ENCODE measurements at regions not wholly inside any gene's neighbourhood (a gene's known extent, or its start where the extent isn't known, plus 50 kb on each side); places are given as distances from the start of the nearest gene placed in this dataset.

DNA sequence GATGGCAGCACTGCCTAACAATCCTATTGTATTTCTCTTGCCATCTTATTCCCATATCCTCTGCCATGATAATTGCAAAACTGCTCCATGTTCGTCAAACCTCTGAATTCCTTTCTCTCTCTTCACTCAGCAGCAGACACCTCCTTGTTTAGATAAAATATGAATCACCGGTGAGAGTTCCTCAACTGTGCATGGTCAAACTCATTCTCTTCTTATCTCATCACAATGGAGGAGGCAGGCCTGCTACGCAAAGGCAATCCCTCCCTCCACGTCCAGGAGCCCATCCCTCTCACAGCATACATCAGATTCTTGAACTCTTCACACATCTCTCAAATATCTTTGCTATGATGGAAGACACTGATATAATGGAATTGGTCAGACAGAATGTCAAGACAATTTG, 90.1 kb upstream of the DAAM1 start:
- H3K27ac ChIP-seq (ENCODE audit: low read depth in 2 of 2, low read length in 1 of 2) = peak overlapping the region in 1 of 2 experiments; percentile 77; a peak in 2 of 4 replicates
- H3K4me2 ChIP-seq = no peak overlapping the region
- H4K20me1 ChIP-seq (ENCODE audit: insufficient read depth) = no peaks in the 10 kb centered on the region
- no peaks in the 10 kb centered on the region for H3K9me2 ChIP-seq
- peaks cover 12% of the 10 kb centered on the region for H3F3A ChIP-seq (replicated peaks; ENCODE audit: insufficient read depth)
- no peaks in the 10 kb centered on the region for H3K27me3 ChIP-seq (ENCODE audit: insufficient read depth)
- peaks cover 9 to 15% of the 10 kb centered on the region in 2 experiments; a peak in 3 of 4 replicates for H3K4me1 ChIP-seq (ENCODE audit: control insufficient read depth in 1 of 2, insufficient read depth in 2 of 2, low read depth in 1 of 2, low read length in 1 of 2)
- peak in 1 of 2 experiments; percentile 56; a peak in 1 of 4 replicates for TF ChIP-seq EP300 (IDR thresholded peaks at IDR 0.05; ENCODE audit: borderline replicate concordance in 1 of 2, low read depth in 1 of 2, low read length in 1 of 2)
- TF ChIP-seq RFX5 (IDR thresholded peaks at IDR 0.05; ENCODE audit: low read length) = no peak
- no peak for TF ChIP-seq GATA2 (CRISPR knock-in tag; IDR thresholded peaks at IDR 0.05)
- peak; percentile 73 for TF ChIP-seq TCF12 (IDR thresholded peaks at IDR 0.05)
- TF ChIP-seq, protein P1, sequence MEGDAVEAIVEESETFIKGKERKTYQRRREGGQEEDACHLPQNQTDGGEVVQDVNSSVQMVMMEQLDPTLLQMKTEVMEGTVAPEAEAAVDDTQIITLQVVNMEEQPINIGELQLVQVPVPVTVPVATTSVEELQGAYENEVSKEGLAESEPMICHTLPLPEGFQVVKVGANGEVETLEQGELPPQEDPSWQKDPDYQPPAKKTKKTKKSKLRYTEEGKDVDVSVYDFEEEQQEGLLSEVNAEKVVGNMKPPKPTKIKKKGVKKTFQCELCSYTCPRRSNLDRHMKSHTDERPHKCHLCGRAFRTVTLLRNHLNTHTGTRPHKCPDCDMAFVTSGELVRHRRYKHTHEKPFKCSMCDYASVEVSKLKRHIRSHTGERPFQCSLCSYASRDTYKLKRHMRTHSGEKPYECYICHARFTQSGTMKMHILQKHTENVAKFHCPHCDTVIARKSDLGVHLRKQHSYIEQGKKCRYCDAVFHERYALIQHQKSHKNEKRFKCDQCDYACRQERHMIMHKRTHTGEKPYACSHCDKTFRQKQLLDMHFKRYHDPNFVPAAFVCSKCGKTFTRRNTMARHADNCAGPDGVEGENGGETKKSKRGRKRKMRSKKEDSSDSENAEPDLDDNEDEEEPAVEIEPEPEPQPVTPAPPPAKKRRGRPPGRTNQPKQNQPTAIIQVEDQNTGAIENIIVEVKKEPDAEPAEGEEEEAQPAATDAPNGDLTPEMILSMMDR (IDR thresholded peaks at IDR 0.05) = no peak
- no peak for TF ChIP-seq MXI1 (IDR thresholded peaks at IDR 0.05; ENCODE audit: low read depth, low read length)
- TF ChIP-seq SIN3A (IDR thresholded peaks at IDR 0.05; ENCODE audit: borderline replicate concordance, low read depth, low read length) = no peak
- peak; percentile 65 for TF ChIP-seq FOSL2 (IDR thresholded peaks at IDR 0.05; ENCODE audit: borderline replicate concordance, low read depth)
- no peak for TF ChIP-seq POLR2AphosphoS5 (IDR thresholded peaks at IDR 0.05; ENCODE audit: low read depth, low read length)
- TF ChIP-seq JUND (IDR thresholded peaks at IDR 0.05) = peak; percentile 56
- 0 out of 2 replicates have a peak, but pooled peaks have one; percentile 48 for TF ChIP-seq TEAD4 (IDR thresholded peaks at IDR 0.05; ENCODE audit: borderline replicate concordance, insufficient read depth)
- TF ChIP-seq FOXM1 (IDR thresholded peaks at IDR 0.05; ENCODE audit: low read depth) = no peak
- no peak for TF ChIP-seq NRF1 (IDR thresholded peaks at IDR 0.05; ENCODE audit: low read depth, low read length)
- no peak for TF ChIP-seq MEF2A (IDR thresholded peaks at IDR 0.05; ENCODE audit: borderline replicate concordance, low read depth)
- TF ChIP-seq GABPA (IDR thresholded peaks at IDR 0.05; ENCODE audit: low read depth) = no peak
- TF ChIP-seq, protein P2, sequence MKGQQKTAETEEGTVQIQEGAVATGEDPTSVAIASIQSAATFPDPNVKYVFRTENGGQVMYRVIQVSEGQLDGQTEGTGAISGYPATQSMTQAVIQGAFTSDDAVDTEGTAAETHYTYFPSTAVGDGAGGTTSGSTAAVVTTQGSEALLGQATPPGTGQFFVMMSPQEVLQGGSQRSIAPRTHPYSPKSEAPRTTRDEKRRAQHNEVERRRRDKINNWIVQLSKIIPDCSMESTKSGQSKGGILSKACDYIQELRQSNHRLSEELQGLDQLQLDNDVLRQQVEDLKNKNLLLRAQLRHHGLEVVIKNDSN (IDR thresholded peaks at IDR 0.05; ENCODE audit: borderline replicate concordance, low read depth) = no peak
- TF ChIP-seq, protein P3, sequence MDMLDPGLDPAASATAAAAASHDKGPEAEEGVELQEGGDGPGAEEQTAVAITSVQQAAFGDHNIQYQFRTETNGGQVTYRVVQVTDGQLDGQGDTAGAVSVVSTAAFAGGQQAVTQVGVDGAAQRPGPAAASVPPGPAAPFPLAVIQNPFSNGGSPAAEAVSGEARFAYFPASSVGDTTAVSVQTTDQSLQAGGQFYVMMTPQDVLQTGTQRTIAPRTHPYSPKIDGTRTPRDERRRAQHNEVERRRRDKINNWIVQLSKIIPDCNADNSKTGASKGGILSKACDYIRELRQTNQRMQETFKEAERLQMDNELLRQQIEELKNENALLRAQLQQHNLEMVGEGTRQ (IDR thresholded peaks at IDR 0.05; ENCODE audit: borderline replicate concordance, low read depth, low read length) = no peak
- TF ChIP-seq, protein P4, sequence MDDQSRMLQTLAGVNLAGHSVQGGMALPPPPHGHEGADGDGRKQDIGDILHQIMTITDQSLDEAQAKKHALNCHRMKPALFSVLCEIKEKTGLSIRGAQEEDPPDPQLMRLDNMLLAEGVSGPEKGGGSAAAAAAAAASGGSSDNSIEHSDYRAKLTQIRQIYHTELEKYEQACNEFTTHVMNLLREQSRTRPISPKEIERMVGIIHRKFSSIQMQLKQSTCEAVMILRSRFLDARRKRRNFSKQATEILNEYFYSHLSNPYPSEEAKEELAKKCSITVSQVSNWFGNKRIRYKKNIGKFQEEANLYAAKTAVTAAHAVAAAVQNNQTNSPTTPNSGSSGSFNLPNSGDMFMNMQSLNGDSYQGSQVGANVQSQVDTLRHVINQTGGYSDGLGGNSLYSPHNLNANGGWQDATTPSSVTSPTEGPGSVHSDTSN (IDR thresholded peaks at IDR 0.05) = peak; percentile 52; the same call in 1 of the 2 replicates
- TF ChIP-seq SMC3 (IDR thresholded peaks at IDR 0.05; ENCODE audit: low read depth, low read length) = no peak
- WGBS (ENCODE audit: low lambda C conversion rate) = 40% methylated on average over 4 of the region's 4 CpGs
- ChIA-PET POLR2A (no interaction called here), CTCF (no interaction called here)
- H3K9ac ChIP-seq = peak overlapping the region; percentile 50; the same call in 1 of the 2 replicates
- H3K36me3 ChIP-seq (replicated peaks in 1 of 2; ENCODE audit: control insufficient read depth in 1 of 2, insufficient read depth in 2 of 2, low read length in 1 of 2) = no peaks in the 10 kb centered on the region
- DNase-seq = no peak
- no peak overlapping the region for H3K4me3 ChIP-seq (ENCODE audit: low read depth in 2 of 2, low read length in 1 of 2)
- no peaks in the 10 kb centered on the region for H3K9me3 ChIP-seq
- peak overlapping the region; percentile 2; the same call in 1 of the 2 replicates for H2AFZ ChIP-seq (ENCODE audit: low read depth)
- H3K79me2 ChIP-seq (ENCODE audit: insufficient read depth) = no peaks in the 10 kb centered on the region
